Thyroid gland (tissue), 4 donors: ENCODE measurements at regions not wholly inside any gene's neighbourhood (a gene's known extent, or its start where the extent isn't known, plus 50 kb on each side); places are given as distances from the start of the nearest gene placed in this dataset.

Experiments used
- POLR2A ChIP-seq, 2 donors: fragments of 450-650 bp; IDR thresholded peaks; one replicate each; pipeline ENCODE4 v1.6.1; 2017; ENCODE audit warnings: antibody characterized with exemption in 2 of 2, mild to moderate bottlenecking in 2 of 2, moderate library complexity in 1 of 2
- TF ChIP-seq, protein P1 (sequence below), 6 experiments: fragments of 200-600 bp in 3 of 6; fragments of 450-650 bp in 3 of 6; sonication (generic) in 3 of 6; IDR thresholded peaks; one replicate each; pipeline ENCODE4 v1.5.1; 2016 to 2019; ENCODE audit warnings: antibody characterized with exemption in 6 of 6, mild to moderate bottlenecking in 2 of 6, inconsistent platforms in 1 of 6, moderate library complexity in 1 of 6

DNA sequence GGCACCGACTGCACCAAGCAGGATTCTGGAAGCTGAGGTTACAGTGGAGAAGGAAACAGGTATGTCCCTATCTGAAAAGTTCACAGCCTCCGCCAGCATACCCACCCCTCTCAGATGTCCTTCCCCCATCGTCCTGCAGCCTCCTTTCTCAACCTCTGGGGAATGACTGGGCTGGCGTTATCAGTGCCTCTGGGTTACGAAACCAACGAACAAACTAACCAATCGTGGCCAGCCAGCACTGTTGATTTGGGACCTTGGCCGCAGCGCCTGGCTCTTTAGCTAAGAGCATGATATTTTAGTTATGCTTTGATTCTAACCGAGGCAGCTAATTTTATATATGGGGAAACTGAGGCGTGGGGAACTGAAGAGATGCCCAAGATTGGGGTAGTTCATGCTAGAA lies 233.0 kb downstream of the TFCP2L1 start:
- TF ChIP-seq, protein P1, sequence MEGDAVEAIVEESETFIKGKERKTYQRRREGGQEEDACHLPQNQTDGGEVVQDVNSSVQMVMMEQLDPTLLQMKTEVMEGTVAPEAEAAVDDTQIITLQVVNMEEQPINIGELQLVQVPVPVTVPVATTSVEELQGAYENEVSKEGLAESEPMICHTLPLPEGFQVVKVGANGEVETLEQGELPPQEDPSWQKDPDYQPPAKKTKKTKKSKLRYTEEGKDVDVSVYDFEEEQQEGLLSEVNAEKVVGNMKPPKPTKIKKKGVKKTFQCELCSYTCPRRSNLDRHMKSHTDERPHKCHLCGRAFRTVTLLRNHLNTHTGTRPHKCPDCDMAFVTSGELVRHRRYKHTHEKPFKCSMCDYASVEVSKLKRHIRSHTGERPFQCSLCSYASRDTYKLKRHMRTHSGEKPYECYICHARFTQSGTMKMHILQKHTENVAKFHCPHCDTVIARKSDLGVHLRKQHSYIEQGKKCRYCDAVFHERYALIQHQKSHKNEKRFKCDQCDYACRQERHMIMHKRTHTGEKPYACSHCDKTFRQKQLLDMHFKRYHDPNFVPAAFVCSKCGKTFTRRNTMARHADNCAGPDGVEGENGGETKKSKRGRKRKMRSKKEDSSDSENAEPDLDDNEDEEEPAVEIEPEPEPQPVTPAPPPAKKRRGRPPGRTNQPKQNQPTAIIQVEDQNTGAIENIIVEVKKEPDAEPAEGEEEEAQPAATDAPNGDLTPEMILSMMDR (IDR thresholded peaks at IDR 0.05), result no peak
- TF ChIP-seq POLR2A (IDR thresholded peaks at IDR 0.05), result no peak
